ENCODE measurements at regions not wholly inside any gene's neighbourhood (a gene's known extent, or its start where the extent isn't known, plus 50 kb on each side); places are given as distances from the start of the nearest gene placed in this dataset.

- Histone ChIP-seq H3K36me3 (ENCODE audit: control insufficient read depth in 2 of 2, insufficient read depth in 1 of 2, low read length in 2 of 2) (no peaks in the 10 kb centered on the region), H3K4me1 (ENCODE audit: control insufficient read depth, insufficient read depth, low read length) (no peaks in the 10 kb centered on the region), H3K27ac (ENCODE audit: extremely low read depth, low read depth, low read length) (no peak overlapping the region), H3K4me3 (ENCODE audit: low read depth, low read length) (no peak overlapping the region), H3K9me3 (ENCODE audit: control insufficient read depth, insufficient read depth, low read depth, low read length) (no peaks in the 10 kb centered on the region)
- CTCF ChIA-PET, result interaction anchor here (0.7 to 0.8 kb wide), 2 partner anchors 84 to 804 kb away, joined by 3 to 4 read pairs; no protein-coding TSS in a partner anchor
- POLR2A ChIA-PET, result no interaction called here
- TF ChIP-seq ZNF239 (tag by site-specific recombination; IDR thresholded peaks at IDR 0.05) (no peak), ZNF211 (tag by site-specific recombination; IDR thresholded peaks at IDR 0.05; ENCODE audit: low read depth) (no peak), ZNF768 (tag by site-specific recombination; IDR thresholded peaks at IDR 0.05) (no peak)
Measured at GRCh38 chr7:106347229-106347833, 62.5 kb upstream of the NAMPT start.

DNA sequence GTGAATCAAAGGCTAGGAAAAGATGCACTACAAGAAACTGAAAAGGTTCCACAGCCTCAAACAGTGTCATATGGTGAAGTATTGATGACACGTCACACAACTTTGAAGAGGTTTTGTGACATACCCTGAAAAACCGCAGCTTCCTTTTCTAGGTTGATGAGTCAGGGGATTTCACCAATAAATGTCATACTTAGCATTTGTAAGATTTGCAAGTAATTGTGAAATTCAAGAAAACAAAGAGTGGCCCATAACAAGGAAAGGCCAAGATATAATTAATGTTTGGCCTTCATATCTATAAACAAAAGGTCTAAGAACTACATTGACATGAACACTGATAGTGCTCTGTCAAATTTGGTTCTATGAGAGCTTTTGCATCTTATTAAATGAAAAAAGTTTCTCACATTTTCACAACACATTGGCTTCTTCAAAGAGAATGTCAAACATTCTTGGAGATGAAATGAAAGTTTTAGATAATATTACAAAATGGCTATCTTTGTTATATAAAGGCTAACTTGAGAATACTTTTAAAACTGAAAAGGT is 62.0 kb upstream of the NAMPT start:
- Histone ChIP-seq H3K9me3 (ENCODE audit: control insufficient read depth, insufficient read depth, low read depth, low read length) (no peaks in the 10 kb centered on the region), H3K27ac (ENCODE audit: extremely low read depth, low read depth, low read length) (no peak overlapping the region), H3K4me1 (ENCODE audit: control insufficient read depth, insufficient read depth, low read length) (no peaks in the 10 kb centered on the region), H3K4me3 (ENCODE audit: low read depth, low read length) (no peak overlapping the region), H3K36me3 (ENCODE audit: control insufficient read depth in 2 of 2, insufficient read depth in 1 of 2, low read length in 2 of 2) (no peaks in the 10 kb centered on the region)
- ChIA-PET CTCF (interaction anchor here (0.7 to 0.8 kb wide), 2 partner anchors 180 to 804 kb away, joined by 3 to 7 read pairs; no protein-coding TSS in a partner anchor), POLR2A (no interaction called here)
- peak; percentile 53; the same call in 1 of the 2 replicates for TF ChIP-seq ZBTB21 (tag by site-specific recombination; IDR thresholded peaks at IDR 0.05)
- no peak for TF ChIP-seq ZNF2 (tag by site-specific recombination; IDR thresholded peaks at IDR 0.05)

DNA sequence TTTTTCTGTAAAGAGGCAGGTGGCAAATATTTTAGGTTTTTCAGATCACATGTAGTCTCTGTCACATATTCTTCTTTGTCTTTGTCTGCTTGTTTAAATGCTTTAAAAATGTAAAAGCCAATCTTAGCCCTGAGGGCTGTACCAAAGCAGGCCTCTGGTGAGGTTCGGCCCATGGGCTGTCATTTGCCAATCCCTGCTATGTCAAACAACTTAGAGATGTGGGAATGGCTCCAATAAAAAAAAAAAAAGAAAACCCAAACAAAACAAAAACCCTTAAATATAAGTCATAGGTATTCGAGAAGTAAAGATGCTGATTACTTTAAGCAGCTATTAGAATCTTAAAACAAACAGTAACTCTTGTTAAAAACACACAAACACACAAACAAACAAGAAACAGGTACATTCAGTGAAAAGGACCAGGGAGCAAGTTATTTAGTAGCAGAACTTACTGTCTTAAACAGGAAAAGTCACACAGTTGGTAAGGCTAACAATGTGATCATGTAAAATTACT is 61.4 kb upstream of the NAMPT start:
- Histone ChIP-seq H3K36me3 (ENCODE audit: control insufficient read depth in 2 of 2, insufficient read depth in 1 of 2, low read length in 2 of 2) (no peaks in the 10 kb centered on the region), H3K27ac (ENCODE audit: extremely low read depth, low read depth, low read length) (no peak overlapping the region), H3K9me3 (ENCODE audit: control insufficient read depth, insufficient read depth, low read depth, low read length) (no peaks in the 10 kb centered on the region), H3K4me3 (ENCODE audit: low read depth, low read length) (no peak overlapping the region), H3K4me1 (ENCODE audit: control insufficient read depth, insufficient read depth, low read length) (no peaks in the 10 kb centered on the region)
- ChIA-PET CTCF (interaction anchor here (0.7 kb wide), 1 partner anchor 179 kb away, joined by 7 read pairs; no protein-coding TSS in a partner anchor), POLR2A (no interaction called here)
- TF ChIP-seq ZNF341 (tag by site-specific recombination; IDR thresholded peaks at IDR 0.05; ENCODE audit: low read depth) (no peak), ZNF37A (tag by site-specific recombination; IDR thresholded peaks at IDR 0.05) (no peak), ZNF354C (tag by site-specific recombination; IDR thresholded peaks at IDR 0.05; ENCODE audit: borderline replicate concordance, low read depth) (no peak), ZNF670 (tag by site-specific recombination; IDR thresholded peaks at IDR 0.05; ENCODE audit: low read depth) (no peak), ZNF621 (tag by site-specific recombination; IDR thresholded peaks at IDR 0.05) (no peak), ZNF747 (tag by site-specific recombination; IDR thresholded peaks at IDR 0.05) (no peak), ZEB2 (tag by site-specific recombination; IDR thresholded peaks at IDR 0.05) (no peak), ZNF211 (tag by site-specific recombination; IDR thresholded peaks at IDR 0.05; ENCODE audit: low read depth) (no peak), ZNF560 (tag by site-specific recombination; IDR thresholded peaks at IDR 0.05; ENCODE audit: borderline replicate concordance) (no peak), ZNF529 (tag by site-specific recombination; IDR thresholded peaks at IDR 0.05; ENCODE audit: insufficient replicate concordance) (no peak), HOXC10 (CRISPR knock-in tag; IDR thresholded peaks at IDR 0.05) (no peak), SP7 (tag by site-specific recombination; IDR thresholded peaks at IDR 0.05) (no peak)

GRCh38 chr7:106345421-106346166 is 60.8 kb upstream of the NAMPT start:
- Histone ChIP-seq H3K36me3 (ENCODE audit: control insufficient read depth in 2 of 2, insufficient read depth in 1 of 2, low read length in 2 of 2) (no peaks in the 10 kb centered on the region), H3K27ac (ENCODE audit: extremely low read depth, low read depth, low read length) (no peak overlapping the region), H3K4me3 (ENCODE audit: low read depth, low read length) (no peak overlapping the region), H3K9me3 (ENCODE audit: control insufficient read depth, insufficient read depth, low read depth, low read length) (no peaks in the 10 kb centered on the region), H3K4me1 (ENCODE audit: control insufficient read depth, insufficient read depth, low read length) (no peaks in the 10 kb centered on the region)
- ChIA-PET POLR2A (no interaction called here), CTCF (no interaction called here)
- TF ChIP-seq, protein P1, sequence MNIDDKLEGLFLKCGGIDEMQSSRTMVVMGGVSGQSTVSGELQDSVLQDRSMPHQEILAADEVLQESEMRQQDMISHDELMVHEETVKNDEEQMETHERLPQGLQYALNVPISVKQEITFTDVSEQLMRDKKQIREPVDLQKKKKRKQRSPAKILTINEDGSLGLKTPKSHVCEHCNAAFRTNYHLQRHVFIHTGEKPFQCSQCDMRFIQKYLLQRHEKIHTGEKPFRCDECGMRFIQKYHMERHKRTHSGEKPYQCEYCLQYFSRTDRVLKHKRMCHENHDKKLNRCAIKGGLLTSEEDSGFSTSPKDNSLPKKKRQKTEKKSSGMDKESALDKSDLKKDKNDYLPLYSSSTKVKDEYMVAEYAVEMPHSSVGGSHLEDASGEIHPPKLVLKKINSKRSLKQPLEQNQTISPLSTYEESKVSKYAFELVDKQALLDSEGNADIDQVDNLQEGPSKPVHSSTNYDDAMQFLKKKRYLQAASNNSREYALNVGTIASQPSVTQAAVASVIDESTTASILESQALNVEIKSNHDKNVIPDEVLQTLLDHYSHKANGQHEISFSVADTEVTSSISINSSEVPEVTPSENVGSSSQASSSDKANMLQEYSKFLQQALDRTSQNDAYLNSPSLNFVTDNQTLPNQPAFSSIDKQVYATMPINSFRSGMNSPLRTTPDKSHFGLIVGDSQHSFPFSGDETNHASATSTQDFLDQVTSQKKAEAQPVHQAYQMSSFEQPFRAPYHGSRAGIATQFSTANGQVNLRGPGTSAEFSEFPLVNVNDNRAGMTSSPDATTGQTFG (tag by site-specific recombination; IDR thresholded peaks at IDR 0.05; ENCODE audit: borderline replicate concordance), result no peak
- no peak for TF ChIP-seq ZNF791 (tag by site-specific recombination; IDR thresholded peaks at IDR 0.05)
- TF ChIP-seq ZNF394 (tag by site-specific recombination; IDR thresholded peaks at IDR 0.05; ENCODE audit: borderline replicate concordance), result no peak
- no peak for TF ChIP-seq ZNF549 (tag by site-specific recombination; IDR thresholded peaks at IDR 0.05)
- no peak for TF ChIP-seq ZNF302 (tag by site-specific recombination; IDR thresholded peaks at IDR 0.05; ENCODE audit: low read depth)
- no peak for TF ChIP-seq ZBTB26 (tag by site-specific recombination; optimal IDR thresholded peaks at IDR 0.05)
